ENCODE measurements at regions not wholly inside any gene's neighbourhood (a gene's known extent, or its start where the extent isn't known, plus 50 kb on each side); places are given as distances from the start of the nearest gene placed in this dataset.
A peak's percentile ranks its signal among the peaks of the same experiment; 100 is the strongest.
"Not testable (repeated sequence)": the region's sequence is repeated elsewhere in the genome, so short reads cannot be mapped to it uniquely, and the experiment has no call there.

DNA sequence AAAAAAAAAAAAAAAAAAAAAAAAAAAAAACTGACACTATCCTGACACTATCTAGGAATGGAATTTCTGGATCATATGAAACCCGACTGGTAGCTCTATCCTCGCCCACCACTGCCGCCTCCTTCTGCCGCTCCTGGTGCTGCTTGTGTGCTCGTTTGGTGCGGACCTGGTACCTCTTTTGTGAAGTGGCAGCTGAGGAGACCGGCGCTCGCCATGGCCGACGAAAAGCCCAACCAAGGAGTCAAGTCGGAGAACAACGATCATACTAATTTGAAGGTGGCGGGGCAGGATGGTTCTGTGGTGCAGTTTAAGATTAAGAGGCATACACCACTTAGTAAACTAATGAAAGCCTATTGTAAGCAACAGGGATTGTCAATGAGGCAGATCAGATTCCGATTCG, 130.6 kb downstream of the SEPTIN14 start:
- intact Hi-C loops (cut with DNase I), result no loop called here
- no peaks in the 10 kb centered on the region for H3K27me3 ChIP-seq
- 95% methylated on average over 16 of the region's 16 CpGs for WGBS
- no peak overlapping the region for H3K27ac ChIP-seq (replicated peaks in 1 of 4)
- H3K4me1 ChIP-seq, result no peaks in the 10 kb centered on the region
- no peak for TF ChIP-seq CTCF (IDR thresholded peaks at IDR 0.05)
- no peak for TF ChIP-seq EP300 (IDR thresholded peaks at IDR 0.05)
- no peak for TF ChIP-seq POLR2A (IDR thresholded peaks at IDR 0.05; ENCODE audit: low read depth)
- no peak for TF ChIP-seq POLR2AphosphoS5 (IDR thresholded peaks at IDR 0.05)
- H3K4me3 ChIP-seq, result no peak overlapping the region
- DNase-seq (ENCODE audit: extremely low spot score), result no peak
- H3K36me3 ChIP-seq, result no peaks in the 10 kb centered on the region
- no peaks in the 10 kb centered on the region for H3K9me3 ChIP-seq

GRCh38 chr7:55730197-55730596, 132.4 kb downstream of the SEPTIN14 start:
- no peak for TF ChIP-seq POLR2A (IDR thresholded peaks at IDR 0.05; ENCODE audit: low read depth)
- no peak for TF ChIP-seq CTCF (IDR thresholded peaks at IDR 0.05)
- TF ChIP-seq EP300 (IDR thresholded peaks at IDR 0.05), result no peak
- TF ChIP-seq POLR2AphosphoS5 (IDR thresholded peaks at IDR 0.05), result no peak
- Histone ChIP-seq H3K4me3 (no peak overlapping the region), H3K27me3 (no peaks in the 10 kb centered on the region), H3K27ac (replicated peaks in 1 of 4) (no peak overlapping the region), H3K4me1 (no peaks in the 10 kb centered on the region), H3K9me3 (no peaks in the 10 kb centered on the region), H3K36me3 (no peaks in the 10 kb centered on the region)
- intact Hi-C loops (cut with DNase I), result no loop called here
- DNase-seq (ENCODE audit: extremely low spot score), result no peak
- 57% methylated on average over 2 of the region's 2 CpGs for WGBS

DNA sequence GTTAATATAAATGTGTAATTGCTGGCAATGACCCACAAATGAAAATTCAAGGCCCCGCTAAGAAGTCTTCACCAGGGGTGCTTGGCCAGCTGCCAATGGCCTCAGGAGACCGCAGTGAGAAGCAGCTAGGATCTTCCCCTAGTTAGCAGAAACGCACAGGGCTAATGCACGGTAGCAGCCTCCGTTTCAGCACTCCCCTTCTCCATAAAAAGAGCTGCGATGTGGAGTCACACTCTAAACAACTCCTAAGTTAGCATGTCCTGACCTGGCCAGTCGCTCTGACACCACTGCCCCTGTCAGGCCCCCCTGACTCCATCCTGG, 139.0 kb downstream of the SEPTIN14 start:
- no peak for DNase-seq (ENCODE audit: extremely low spot score)
- H3K36me3 ChIP-seq, result no peaks in the 10 kb centered on the region
- TF ChIP-seq CTCF (IDR thresholded peaks at IDR 0.05) (no peak), POLR2AphosphoS5 (IDR thresholded peaks at IDR 0.05) (no peak), POLR2A (IDR thresholded peaks at IDR 0.05; ENCODE audit: low read depth) (no peak), EP300 (IDR thresholded peaks at IDR 0.05) (no peak)
- H3K27ac ChIP-seq (replicated peaks in 1 of 4), result no peak overlapping the region
- 33% methylated on average over 6 of the region's 7 CpGs for WGBS
- H3K9me3 ChIP-seq, result no peaks in the 10 kb centered on the region
- H3K4me3 ChIP-seq, result no peak overlapping the region
- intact Hi-C loops (cut with DNase I), result no loop called here
- peaks cover 0 to 10% (median 5%) of the 10 kb centered on the region in 4 donors for H3K4me1 ChIP-seq
- no peaks in the 10 kb centered on the region for H3K27me3 ChIP-seq

- DNase-seq (ENCODE audit: extremely low spot score); H3K27me3 ChIP-seq; H3K36me3 ChIP-seq; H3K9me3 ChIP-seq; H3K4me3 ChIP-seq; H3K27ac ChIP-seq (replicated peaks in 1 of 4); H3K4me1 ChIP-seq; intact Hi-C loops (cut with DNase I): not testable (repeated sequence)
- TF ChIP-seq CTCF (IDR thresholded peaks at IDR 0.05), result peak in 1 of 3 experiments; percentile 10
- 25% methylated on average over 7 of the region's 7 CpGs for whole genome bisulfite sequencing
Measured at GRCh38 chr7:55722874-55723620, 139.5 kb downstream of the SEPTIN14 start.

DNA sequence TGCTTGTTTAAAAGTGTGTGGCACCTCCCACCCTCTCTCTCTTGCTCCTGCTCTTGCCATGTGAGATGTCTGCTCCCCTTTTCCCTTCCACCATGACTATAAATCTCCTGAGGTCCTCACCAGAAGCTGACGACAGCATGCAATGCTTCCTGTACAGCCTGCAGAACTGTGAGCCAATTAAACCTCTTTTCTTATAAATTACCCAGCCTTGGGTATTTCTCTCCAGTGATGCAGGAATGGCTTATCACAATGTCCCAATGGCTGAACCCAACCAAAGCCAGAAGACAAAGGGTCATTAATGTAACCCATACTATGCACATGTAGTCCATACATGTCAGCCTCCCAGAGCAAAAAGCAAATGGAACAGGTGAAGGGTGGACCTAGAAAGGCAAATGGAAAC, 141.5 kb downstream of the SEPTIN14 start:
- H3K4me1 ChIP-seq; H3K9me3 ChIP-seq; H3K27ac ChIP-seq (replicated peaks in 1 of 4); DNase-seq (ENCODE audit: extremely low spot score); intact Hi-C loops (cut with DNase I); H3K4me3 ChIP-seq; H3K27me3 ChIP-seq; H3K36me3 ChIP-seq: not testable (repeated sequence)
- 50% methylated on average over 1 of the region's 1 CpG for WGBS

DNA sequence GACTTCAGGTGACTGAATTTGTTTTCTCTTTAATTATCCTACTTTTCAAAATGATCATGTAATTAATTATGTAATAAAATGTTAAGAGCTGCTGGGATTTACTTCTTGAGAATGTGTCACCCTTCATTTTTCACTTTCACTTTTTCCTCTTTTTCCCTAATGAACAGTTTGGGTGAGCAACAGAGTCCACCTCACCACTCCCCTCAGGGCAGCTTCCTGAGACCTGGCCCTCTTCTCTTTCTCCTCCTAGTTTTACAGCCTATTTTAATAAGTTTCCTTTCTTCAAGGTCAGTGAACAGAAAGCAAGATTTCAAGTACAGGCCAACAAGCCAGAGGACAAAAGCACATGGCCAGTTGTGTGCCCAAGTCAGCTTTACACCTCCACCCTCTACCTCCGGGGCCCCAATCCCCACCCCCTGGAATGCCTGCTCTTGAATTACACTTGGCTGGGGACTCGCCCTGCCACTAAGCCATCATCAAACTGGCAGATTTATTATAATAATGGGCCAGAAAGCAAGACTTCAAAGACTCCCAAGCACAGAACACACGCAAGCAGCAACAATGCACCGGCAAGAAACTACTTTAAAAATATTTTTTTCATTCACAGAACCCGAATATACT, 143.1 kb upstream of the VOPP1 start:
- H3K36me3 ChIP-seq; H3K4me1 ChIP-seq; H3K4me3 ChIP-seq; H3K9me3 ChIP-seq; DNase-seq (ENCODE audit: extremely low spot score); H3K27me3 ChIP-seq; intact Hi-C loops (cut with DNase I); H3K27ac ChIP-seq (replicated peaks in 1 of 4): not testable (repeated sequence)
- WGBS, result 68% methylated on average over 4 of the region's 5 CpGs

GRCh38 chr7:55714370-55714769, 142.1 kb upstream of the VOPP1 start:
- H3K4me1 ChIP-seq; intact Hi-C loops (cut with DNase I); DNase-seq (ENCODE audit: extremely low spot score); H3K4me3 ChIP-seq; H3K27ac ChIP-seq (replicated peaks in 1 of 4); H3K27me3 ChIP-seq; H3K36me3 ChIP-seq; H3K9me3 ChIP-seq: not testable (repeated sequence)
- WGBS, result 61% methylated on average over 2 of the region's 2 CpGs

GRCh38 chr7:55710312-55710711, 138.0 kb upstream of the VOPP1 start:
- H3K27ac ChIP-seq (replicated peaks in 1 of 4); H3K4me3 ChIP-seq; H3K27me3 ChIP-seq; H3K36me3 ChIP-seq; H3K9me3 ChIP-seq; H3K4me1 ChIP-seq; DNase-seq (ENCODE audit: extremely low spot score); intact Hi-C loops (cut with DNase I): not testable (repeated sequence)
- 82% methylated on average over 2 of the region's 2 CpGs for WGBS

Data from esophagus muscularis mucosa (tissue), 4 donors.